Astrocyte (in vitro differentiated cells and primary cell): ENCODE measurements at regions not wholly inside any gene's neighbourhood (a gene's known extent, or its start where the extent isn't known, plus 50 kb on each side); places are given as distances from the start of the nearest gene placed in this dataset.

Experiments
- DNase-seq: peaks from one replicate; pipeline ENCODE4 v3.0.0-alpha.2; 2010; ENCODE audit warnings: low read depth
- FAIRE-seq: peaks from 2 replicates; lab custom pipeline; 2011; peaks lifted over from hg19 to GRCh38; lab: Jason Lieb, UNC
- H2AFZ ChIP-seq: 2 replicates; pipeline ENCODE4 v1.6.0; 2012; ENCODE audit warnings: low read depth, low read length, inconsistent platforms
- H3K27ac ChIP-seq: 2 replicates; pipeline ENCODE4 v1.5.1; 2011; ENCODE audit warnings: low read depth, low read length, inconsistent platforms
- H3K27me3 ChIP-seq: 2 replicates; pipeline ENCODE4 v1.6.0; 2011; ENCODE audit warnings: low read length, inconsistent platforms; ENCODE audit not compliant: insufficient read depth
- H3K36me3 ChIP-seq: 2 replicates; pipeline ENCODE4 v1.5.1; 2011; ENCODE audit warnings: low read length, inconsistent platforms; ENCODE audit not compliant: insufficient read depth
- H3K4me1 ChIP-seq: 2 replicates; pipeline ENCODE4 v1.5.1; 2011; ENCODE audit warnings: low read length, inconsistent platforms; ENCODE audit not compliant: insufficient read depth
- H3K4me2 ChIP-seq: 2 replicates; pipeline ENCODE4 v1.6.0; 2012; ENCODE audit warnings: low read length, inconsistent platforms
- H3K4me3 ChIP-seq: 2 replicates; pipeline ENCODE4 v1.5.1; 2011; ENCODE audit warnings: low read depth, mild to moderate bottlenecking, low read length, inconsistent platforms; ENCODE audit not compliant: insufficient read depth
- H3K79me2 ChIP-seq: 2 replicates; pipeline ENCODE4 v1.6.0; 2012; ENCODE audit warnings: mild to moderate bottlenecking, low read length, inconsistent platforms; ENCODE audit not compliant: insufficient read depth
- H3K9ac ChIP-seq: 2 replicates; pipeline ENCODE4 v1.6.0; 2012; ENCODE audit warnings: mild to moderate bottlenecking, low read length, inconsistent platforms
- H3K9me3 ChIP-seq: 2 replicates; pipeline ENCODE4 v1.5.1; 2012; ENCODE audit warnings: low read depth, mild to moderate bottlenecking, low read length, inconsistent platforms; ENCODE audit not compliant: insufficient read depth
- H4K20me1 ChIP-seq: 2 replicates; pipeline ENCODE4 v1.6.0; 2012; ENCODE audit warnings: low read length, inconsistent platforms; ENCODE audit not compliant: insufficient read depth
- H3K27ac Mint-ChIP-seq: one replicate; pipeline ENCODE4 v1.8.0; 2021; ENCODE audit warnings: mild to moderate bottlenecking, mixed read lengths; ENCODE audit not compliant: unreplicated experiment
- H3K27me3 Mint-ChIP-seq: one replicate; pipeline ENCODE4 v1.8.0; 2021; ENCODE audit warnings: low read depth, mixed read lengths; ENCODE audit not compliant: unreplicated experiment
- H3K36me3 Mint-ChIP-seq: one replicate; pipeline ENCODE4 v1.8.0; 2021; ENCODE audit warnings: low read depth, mixed read lengths; ENCODE audit not compliant: unreplicated experiment
- H3K4me1 Mint-ChIP-seq: one replicate; pipeline ENCODE4 v1.8.0; 2021; ENCODE audit warnings: low read depth, mixed read lengths; ENCODE audit not compliant: unreplicated experiment
- H3K4me3 Mint-ChIP-seq: one replicate; pipeline ENCODE4 v1.8.0; 2021; ENCODE audit warnings: mild to moderate bottlenecking, moderate library complexity, mixed read lengths; ENCODE audit not compliant: unreplicated experiment
- H3K9me3 Mint-ChIP-seq: one replicate; pipeline ENCODE4 v1.8.0; 2021; ENCODE audit warnings: mild to moderate bottlenecking, mixed read lengths; ENCODE audit not compliant: unreplicated experiment
- EZH2 ChIP-seq: IDR thresholded peaks from 2 replicates; pipeline ENCODE4 v1.6.1; 2012; ENCODE audit warnings: mild to moderate bottlenecking, low read length, inconsistent platforms; ENCODE audit not compliant: insufficient read depth
- TF ChIP-seq, protein P1 (sequence below): IDR thresholded peaks from 2 replicates; pipeline ENCODE4 v1.5.1; 2011; ENCODE audit warnings: low read depth, mild to moderate bottlenecking, inconsistent platforms, low read length, moderate library complexity; ENCODE audit not compliant: insufficient read depth

DNA sequence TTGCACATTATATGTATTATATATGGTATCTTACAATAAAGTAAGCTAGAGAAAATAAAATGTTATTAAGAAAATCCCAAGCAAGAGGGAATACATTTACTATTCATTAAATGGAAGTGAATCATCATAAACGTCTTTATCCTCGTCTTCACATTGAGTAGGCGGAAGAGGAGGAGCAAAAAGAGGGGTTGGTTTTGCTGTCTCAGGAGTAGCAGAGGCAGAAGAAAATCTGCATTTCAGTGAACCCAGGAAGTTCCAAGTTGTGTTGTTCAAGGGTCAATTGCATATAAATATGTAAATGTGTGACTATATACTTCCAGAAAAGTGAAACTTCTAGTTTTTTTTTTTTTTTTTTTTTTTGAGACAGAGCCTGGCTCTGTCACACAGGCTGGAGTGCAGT, 301.4 kb downstream of the TMA16 start:
- no peak for TF ChIP-seq EZH2
- TF ChIP-seq, protein P1, sequence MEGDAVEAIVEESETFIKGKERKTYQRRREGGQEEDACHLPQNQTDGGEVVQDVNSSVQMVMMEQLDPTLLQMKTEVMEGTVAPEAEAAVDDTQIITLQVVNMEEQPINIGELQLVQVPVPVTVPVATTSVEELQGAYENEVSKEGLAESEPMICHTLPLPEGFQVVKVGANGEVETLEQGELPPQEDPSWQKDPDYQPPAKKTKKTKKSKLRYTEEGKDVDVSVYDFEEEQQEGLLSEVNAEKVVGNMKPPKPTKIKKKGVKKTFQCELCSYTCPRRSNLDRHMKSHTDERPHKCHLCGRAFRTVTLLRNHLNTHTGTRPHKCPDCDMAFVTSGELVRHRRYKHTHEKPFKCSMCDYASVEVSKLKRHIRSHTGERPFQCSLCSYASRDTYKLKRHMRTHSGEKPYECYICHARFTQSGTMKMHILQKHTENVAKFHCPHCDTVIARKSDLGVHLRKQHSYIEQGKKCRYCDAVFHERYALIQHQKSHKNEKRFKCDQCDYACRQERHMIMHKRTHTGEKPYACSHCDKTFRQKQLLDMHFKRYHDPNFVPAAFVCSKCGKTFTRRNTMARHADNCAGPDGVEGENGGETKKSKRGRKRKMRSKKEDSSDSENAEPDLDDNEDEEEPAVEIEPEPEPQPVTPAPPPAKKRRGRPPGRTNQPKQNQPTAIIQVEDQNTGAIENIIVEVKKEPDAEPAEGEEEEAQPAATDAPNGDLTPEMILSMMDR, result no peak
- DNase-seq (no peak), FAIRE-seq (no peak)
- no peak overlapping the region for H3K27ac Mint-ChIP-seq
- H3K9me3 Mint-ChIP-seq, result no peaks in the 10 kb centered on the region
- H4K20me1 ChIP-seq, result no peaks in the 10 kb centered on the region
- H3K27me3 ChIP-seq, result no peaks in the 10 kb centered on the region
- no peak overlapping the region for H2AFZ ChIP-seq
- H3K4me2 ChIP-seq, result no peak overlapping the region
- H3K4me3 Mint-ChIP-seq, result no peak overlapping the region
- H3K4me1 ChIP-seq, result no peaks in the 10 kb centered on the region
- H3K27ac ChIP-seq, result no peak overlapping the region
- no peaks in the 10 kb centered on the region for H3K36me3 Mint-ChIP-seq
- no peak overlapping the region for H3K9ac ChIP-seq
- no peaks in the 10 kb centered on the region for H3K79me2 ChIP-seq
- no peaks in the 10 kb centered on the region for H3K27me3 Mint-ChIP-seq
- no peaks in the 10 kb centered on the region for H3K9me3 ChIP-seq
- no peaks in the 10 kb centered on the region for H3K4me1 Mint-ChIP-seq
- no peaks in the 10 kb centered on the region for H3K36me3 ChIP-seq
- H3K4me3 ChIP-seq, result no peak overlapping the region

DNA sequence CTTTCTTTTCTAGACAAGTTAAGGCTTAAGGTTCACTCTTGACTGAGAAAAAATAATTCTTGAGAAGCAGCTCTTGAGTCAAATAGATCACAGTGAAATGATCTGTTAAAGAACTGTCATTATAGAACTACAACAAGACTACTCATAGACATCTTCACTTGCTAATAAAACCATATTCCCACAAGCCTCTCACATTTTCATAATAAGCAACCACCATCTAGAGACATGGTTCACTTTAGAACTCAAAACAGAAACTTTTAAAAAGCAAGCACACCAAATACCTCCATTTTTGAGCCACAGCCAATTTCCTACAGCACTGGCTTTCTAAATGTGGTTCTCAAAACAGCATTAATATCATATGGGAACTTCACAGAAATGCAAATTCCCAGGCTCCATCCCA, 309.5 kb downstream of the TMA16 start:
- Histone ChIP-seq H3K27me3 (no peaks in the 10 kb centered on the region), H2AFZ (no peak overlapping the region), H3K27ac (no peak overlapping the region), H3K9me3 (no peaks in the 10 kb centered on the region), H3K4me1 (no peaks in the 10 kb centered on the region), H3K4me3 (no peak overlapping the region), H3K9ac (no peak overlapping the region), H4K20me1 (no peaks in the 10 kb centered on the region), H3K36me3 (no peaks in the 10 kb centered on the region), H3K79me2 (no peaks in the 10 kb centered on the region), H3K4me2 (no peak overlapping the region)
- no peak overlapping the region for H3K4me3 Mint-ChIP-seq
- TF ChIP-seq, protein P1, result no peak
- TF ChIP-seq EZH2, result no peak
- DNase-seq (no peak), FAIRE-seq (no peak)
- H3K27ac Mint-ChIP-seq, result no peak overlapping the region
- H3K36me3 Mint-ChIP-seq, result no peaks in the 10 kb centered on the region
- H3K27me3 Mint-ChIP-seq, result no peaks in the 10 kb centered on the region
- peaks cover 5% of the 10 kb centered on the region for H3K4me1 Mint-ChIP-seq
- H3K9me3 Mint-ChIP-seq, result no peaks in the 10 kb centered on the region

DNA sequence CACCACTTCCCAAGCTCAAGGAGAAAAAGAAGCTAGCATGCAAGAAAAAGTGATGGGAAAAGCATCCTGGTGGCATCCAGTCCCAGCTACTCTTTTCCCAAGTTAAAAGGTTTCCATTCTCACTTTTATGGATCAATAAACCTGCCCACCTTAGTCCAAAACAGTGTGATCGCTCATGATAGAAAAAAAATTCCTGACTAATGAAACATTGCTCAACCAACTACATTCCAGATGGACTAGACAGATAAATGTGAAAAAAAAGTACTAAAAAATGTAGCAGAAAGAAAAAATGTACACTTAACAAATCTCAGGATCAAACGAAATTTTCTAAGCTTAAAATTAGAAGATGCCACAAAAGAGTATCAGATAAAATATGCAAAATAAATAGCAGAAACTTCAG, 312.2 kb downstream of the TMA16 start:
- FAIRE-seq (no peak), DNase-seq (peak; percentile 12)
- no peaks in the 10 kb centered on the region for H3K79me2 ChIP-seq
- H3K4me2 ChIP-seq, result no peak overlapping the region
- no peak overlapping the region for H2AFZ ChIP-seq
- Mint-ChIP-seq H3K9me3 (no peaks in the 10 kb centered on the region), H3K27me3 (no peaks in the 10 kb centered on the region), H3K4me3 (no peak overlapping the region), H3K36me3 (no peaks in the 10 kb centered on the region), H3K4me1 (peaks cover 5% of the 10 kb centered on the region), H3K27ac (no peak overlapping the region)
- no peaks in the 10 kb centered on the region for H3K9me3 ChIP-seq
- H3K27ac ChIP-seq, result no peak overlapping the region
- no peak overlapping the region for H3K9ac ChIP-seq
- no peaks in the 10 kb centered on the region for H3K4me1 ChIP-seq
- no peak overlapping the region for H3K4me3 ChIP-seq
- no peaks in the 10 kb centered on the region for H4K20me1 ChIP-seq
- no peaks in the 10 kb centered on the region for H3K27me3 ChIP-seq
- no peaks in the 10 kb centered on the region for H3K36me3 ChIP-seq
- TF ChIP-seq, protein P1, result no peak
- no peak for TF ChIP-seq EZH2
